ENCODE measurements at regions not wholly inside any gene's neighbourhood (a gene's known extent, or its start where the extent isn't known, plus 50 kb on each side); places are given as distances from the start of the nearest gene placed in this dataset.

DNA sequence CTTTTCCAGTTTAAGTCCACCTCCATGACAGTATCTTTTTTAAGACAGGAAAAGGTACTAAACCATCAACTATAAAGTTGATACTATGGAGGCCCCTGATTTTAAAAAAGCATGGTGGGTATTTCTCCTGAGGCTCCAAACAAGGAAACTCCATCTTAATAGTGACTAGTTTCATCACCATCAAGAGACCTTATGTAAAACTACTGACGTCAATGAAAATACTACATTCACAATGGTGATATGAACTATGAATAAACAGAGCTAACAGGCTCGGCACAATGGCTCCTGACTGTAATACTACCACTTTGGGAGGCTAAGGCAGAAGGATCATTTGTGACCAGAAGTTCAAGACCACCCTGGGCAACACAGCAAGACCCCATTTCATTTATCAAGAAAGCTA, 162.7 kb downstream of the KLF12 start:
- no peak overlapping the region for H3K27ac ChIP-seq (ENCODE audit: insufficient read depth, low read length)
- H2AK9ac ChIP-seq (replicated peaks; ENCODE audit: low read depth, low read length, poor library complexity): no peak overlapping the region
- H2BK15ac ChIP-seq (ENCODE audit: low read depth, low read length): no peak overlapping the region
- peaks cover 49 to 72% of the 10 kb centered on the region in 2 experiments for H3K79me1 ChIP-seq (ENCODE audit: low read depth in 1 of 2, low read length in 2 of 2)
- no peak overlapping the region for H2AK5ac ChIP-seq (ENCODE audit: low read depth, low read length)
- no peak overlapping the region for H3K18ac ChIP-seq (ENCODE audit: low read depth, low read length)
- no peak overlapping the region for H3K4ac ChIP-seq (ENCODE audit: low read depth, low read length)
- peaks cover 3% of the 10 kb centered on the region; the same call in 1 of the 2 replicates for H3K4me1 ChIP-seq (ENCODE audit: control insufficient read depth, insufficient read depth, low read length)
- TF ChIP-seq RAD21 (IDR thresholded peaks at IDR 0.05; ENCODE audit: low read length): no peak
- TF ChIP-seq, protein P1, sequence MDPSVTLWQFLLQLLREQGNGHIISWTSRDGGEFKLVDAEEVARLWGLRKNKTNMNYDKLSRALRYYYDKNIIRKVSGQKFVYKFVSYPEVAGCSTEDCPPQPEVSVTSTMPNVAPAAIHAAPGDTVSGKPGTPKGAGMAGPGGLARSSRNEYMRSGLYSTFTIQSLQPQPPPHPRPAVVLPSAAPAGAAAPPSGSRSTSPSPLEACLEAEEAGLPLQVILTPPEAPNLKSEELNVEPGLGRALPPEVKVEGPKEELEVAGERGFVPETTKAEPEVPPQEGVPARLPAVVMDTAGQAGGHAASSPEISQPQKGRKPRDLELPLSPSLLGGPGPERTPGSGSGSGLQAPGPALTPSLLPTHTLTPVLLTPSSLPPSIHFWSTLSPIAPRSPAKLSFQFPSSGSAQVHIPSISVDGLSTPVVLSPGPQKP (IDR thresholded peaks at IDR 0.05; ENCODE audit: borderline replicate concordance, low read depth, low read length): no peak
- no peak for TF ChIP-seq RCOR1 (IDR thresholded peaks at IDR 0.05; ENCODE audit: insufficient replicate concordance, low read length)
- no peak for TF ChIP-seq MAZ (IDR thresholded peaks at IDR 0.05; ENCODE audit: borderline replicate concordance, low read depth, low read length)
- TF ChIP-seq CTCF (conservative IDR thresholded peaks at IDR 0.05; ENCODE audit: low read depth, low read length): no peak
- H4K8ac ChIP-seq (ENCODE audit: low read depth in 2 of 2, low read length in 2 of 2): no peak overlapping the region
- WGBS, 2 experiments (ENCODE audit: extremely low coverage in 2 of 2, insufficient read length in 1 of 2): no CpG with 5 or more reads among the region's 2 CpGs
- no peak overlapping the region for H3K23ac ChIP-seq (ENCODE audit: low read depth, low read length)
- DNase-seq (no peak), ATAC-seq (ENCODE audit: low read depth) (no peak)
- no peak overlapping the region for H2BK20ac ChIP-seq (ENCODE audit: low read depth, low read length)
- no TSS peak for BruUV-seq (replicated peaks)
- no peak overlapping the region for H3K56ac ChIP-seq (ENCODE audit: extremely low read depth, insufficient read depth, low read length)
- no peaks in the 10 kb centered on the region; the same call in 1 of the 2 replicates for H3K9me1 ChIP-seq (ENCODE audit: insufficient read depth, low read length)
- dilution Hi-C loops (cut with HindIII; ENCODE audit: low sequenced_read_pairs, unreplicated experiment) (no loop called here), intact Hi-C loops (cut with micrococcal nuclease) (no loop called here), in situ Hi-C loops (cut with MboI; ENCODE audit: low sequenced_read_pairs) (no loop called here)
- peaks cover 3% of the 10 kb centered on the region; the same call in 1 of the 2 replicates for H4K20me1 ChIP-seq (ENCODE audit: insufficient read depth, low read length)
- H4K5ac ChIP-seq (ENCODE audit: low read depth, low read length): no peak overlapping the region
- no peak overlapping the region for H3K9ac ChIP-seq (ENCODE audit: low read depth, low read length)
- no peak overlapping the region for H2AFZ ChIP-seq (replicated peaks; ENCODE audit: low read length, poor library complexity)
- no peak overlapping the region for H3K4me2 ChIP-seq (ENCODE audit: low read depth, low read length)
- POLR2A ChIA-PET (ENCODE audit: unreplicated experiment): interaction anchor here (0.6 kb wide), 1 partner anchor 138 kb away, joined by 4 read pairs; no protein-coding TSS in a partner anchor
- no peak overlapping the region for H3K14ac ChIP-seq (replicated peaks; ENCODE audit: low read depth, low read length)
- CTCF ChIA-PET: interaction anchor here (1.5 kb wide), 1 partner anchor 45 kb away, joined by 3 read pairs; no protein-coding TSS in a partner anchor
- no peak overlapping the region for H2BK120ac ChIP-seq (ENCODE audit: low read depth, low read length)
- no peak overlapping the region for H2BK5ac ChIP-seq (ENCODE audit: low read depth, low read length, poor library complexity, severe bottlenecking)
- H3K9me3 ChIP-seq (ENCODE audit: control insufficient read depth, insufficient read depth, low read length): no peaks in the 10 kb centered on the region
- H4K91ac ChIP-seq (ENCODE audit: insufficient read depth, low read depth, low read length): no peak overlapping the region
- H3K27me3 ChIP-seq (ENCODE audit: control insufficient read depth, insufficient read depth, low read length): no peaks in the 10 kb centered on the region
- no peak overlapping the region for H3K4me3 ChIP-seq (ENCODE audit: insufficient read depth, low read depth, low read length)
- H3K36me3 ChIP-seq (ENCODE audit: control insufficient read depth, insufficient read depth, low read length): no peaks in the 10 kb centered on the region; the same call in 1 of the 2 replicates
